GM23338 (cell line): ENCODE measurements at regions not wholly inside any gene's neighbourhood (a gene's known extent, or its start where the extent isn't known, plus 50 kb on each side); places are given as distances from the start of the nearest gene placed in this dataset.
"Not testable (repeated sequence)": the region's sequence is repeated elsewhere in the genome, so short reads cannot be mapped to it uniquely, and the experiment has no call there.

ENCODE experiments used
- CREB1 ChIP-seq: fragments of 250-450 bp; sonication (Bioruptor Pico); IDR thresholded peaks from 2 replicates; pipeline ENCODE4 v1.5.0; 2020; ENCODE audit warnings: low read depth, mild to moderate bottlenecking, moderate library complexity
- CTCF ChIP-seq, 2 experiments: fragments of 200-600 bp in 1 of 2; sonication (generic) in 1 of 2; conservative IDR thresholded peaks; 2 replicates each; pipeline versions ENCODE4 v1.5.1 to v1.6.1; 2016 to 2017; ENCODE audit warnings: antibody characterized with exemption in 2 of 2, low read depth in 2 of 2, mild to moderate bottlenecking in 2 of 2, moderate library complexity in 1 of 2
- ETS1 ChIP-seq: IDR thresholded peaks from 2 replicates; pipeline ENCODE4 v1.6.1; 2016; ENCODE audit warnings: antibody characterized with exemption
- EZH2 ChIP-seq: fragments of 200-600 bp; sonication (generic); IDR thresholded peaks from one replicate; pipeline ENCODE4 v1.8.0; 2017; ENCODE audit warnings: antibody characterized with exemption, mild to moderate bottlenecking, low read depth; ENCODE audit not compliant: unreplicated experiment
- EZH2phosphoT487 ChIP-seq: fragments of 200-600 bp; sonication (generic); IDR thresholded peaks from one replicate; pipeline ENCODE4 v1.8.1; 2018; ENCODE audit warnings: antibody characterized with exemption; ENCODE audit not compliant: unreplicated experiment
- JUNB ChIP-seq: IDR thresholded peaks from one replicate; pipeline ENCODE4 v1.6.1; 2016; ENCODE audit warnings: antibody characterized with exemption; ENCODE audit not compliant: unreplicated experiment
- NANOG ChIP-seq: IDR thresholded peaks from 2 replicates; pipeline ENCODE4 v1.6.1; 2016; ENCODE audit warnings: antibody characterized with exemption, borderline replicate concordance
- POLR2AphosphoS5 ChIP-seq: IDR thresholded peaks from 2 replicates; pipeline ENCODE4 v1.6.1; 2016; ENCODE audit warnings: antibody characterized with exemption, low read depth
- REST ChIP-seq: IDR thresholded peaks from one replicate; pipeline ENCODE4 v1.6.1; 2018; ENCODE audit warnings: antibody characterized with exemption; ENCODE audit not compliant: unreplicated experiment
- ZNF114 ChIP-seq: fragments of 250-450 bp; sonication (Bioruptor Pico); IDR thresholded peaks from 2 replicates; pipeline ENCODE4 v1.5.0; 2020; ENCODE audit warnings: mild to moderate bottlenecking, moderate library complexity
- ZNF331 ChIP-seq: fragments of 250-450 bp; sonication (Bioruptor Pico); IDR thresholded peaks from 2 replicates; pipeline ENCODE4 v1.5.0; 2020; ENCODE audit warnings: low read depth, mild to moderate bottlenecking, moderate library complexity

- TF ChIP-seq REST; CTCF (conservative IDR thresholded peaks at IDR 0.05; ENCODE audit: low read depth in 2 of 2); NANOG; CREB1 (CRISPR knock-in tag); EZH2; JUNB; POLR2AphosphoS5; ZNF114 (CRISPR knock-in tag); ZNF331 (CRISPR knock-in tag); ETS1; EZH2phosphoT487: not testable (repeated sequence)
Measured at GRCh38 chr1:98811-99210, 352.7 kb downstream of the OR4F29 start.
